OCI-LY7 (cell line): ENCODE measurements at regions not wholly inside any gene's neighbourhood (a gene's known extent, or its start where the extent isn't known, plus 50 kb on each side); places are given as distances from the start of the nearest gene placed in this dataset.

Experiments used
- CTCF ChIP-seq: fragments of 200-600 bp; sonication (generic); conservative IDR thresholded peaks from 2 replicates; pipeline ENCODE4 v1.5.1; 2014; ENCODE audit warnings: mild to moderate bottlenecking, antibody characterized with exemption, low read length, moderate library complexity, mixed read lengths
- EZH2phosphoT487 ChIP-seq: fragments of 200-600 bp; sonication (generic); IDR thresholded peaks from 2 replicates; pipeline ENCODE4 v1.6.1; 2018; ENCODE audit warnings: low read depth, borderline replicate concordance, mild to moderate bottlenecking, mixed run types, antibody characterized with exemption, low read length, moderate library complexity, mixed read lengths

- TF ChIP-seq CTCF, result no peak
- no peak for TF ChIP-seq EZH2phosphoT487
Observed at GRCh38 chr1:162912061-162912667, 51.2 kb upstream of the CCDC190 start.
